ENCODE measurements at regions not wholly inside any gene's neighbourhood (a gene's known extent, or its start where the extent isn't known, plus 50 kb on each side); places are given as distances from the start of the nearest gene placed in this dataset.

DNA sequence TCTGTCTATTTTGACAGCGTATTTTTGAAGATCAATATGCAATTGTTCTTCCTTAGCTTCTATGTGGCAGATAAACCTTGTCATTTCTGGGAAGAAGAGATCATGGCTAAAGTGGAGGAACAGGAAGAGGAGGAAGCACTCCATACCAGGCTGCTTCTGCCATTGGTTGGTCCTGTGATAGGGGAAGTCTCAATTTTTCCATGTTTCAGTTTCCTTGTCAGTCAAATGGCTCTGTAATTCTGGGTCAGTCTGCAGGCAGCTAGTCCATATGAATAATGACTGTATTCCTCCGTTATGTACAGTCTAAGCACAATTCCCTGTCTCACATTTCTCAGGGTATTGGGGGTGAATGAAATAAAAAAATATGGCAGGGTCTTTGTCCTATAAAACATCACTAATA is 277.6 kb upstream of the CXCR4 start:
- TF ChIP-seq, protein P1, sequence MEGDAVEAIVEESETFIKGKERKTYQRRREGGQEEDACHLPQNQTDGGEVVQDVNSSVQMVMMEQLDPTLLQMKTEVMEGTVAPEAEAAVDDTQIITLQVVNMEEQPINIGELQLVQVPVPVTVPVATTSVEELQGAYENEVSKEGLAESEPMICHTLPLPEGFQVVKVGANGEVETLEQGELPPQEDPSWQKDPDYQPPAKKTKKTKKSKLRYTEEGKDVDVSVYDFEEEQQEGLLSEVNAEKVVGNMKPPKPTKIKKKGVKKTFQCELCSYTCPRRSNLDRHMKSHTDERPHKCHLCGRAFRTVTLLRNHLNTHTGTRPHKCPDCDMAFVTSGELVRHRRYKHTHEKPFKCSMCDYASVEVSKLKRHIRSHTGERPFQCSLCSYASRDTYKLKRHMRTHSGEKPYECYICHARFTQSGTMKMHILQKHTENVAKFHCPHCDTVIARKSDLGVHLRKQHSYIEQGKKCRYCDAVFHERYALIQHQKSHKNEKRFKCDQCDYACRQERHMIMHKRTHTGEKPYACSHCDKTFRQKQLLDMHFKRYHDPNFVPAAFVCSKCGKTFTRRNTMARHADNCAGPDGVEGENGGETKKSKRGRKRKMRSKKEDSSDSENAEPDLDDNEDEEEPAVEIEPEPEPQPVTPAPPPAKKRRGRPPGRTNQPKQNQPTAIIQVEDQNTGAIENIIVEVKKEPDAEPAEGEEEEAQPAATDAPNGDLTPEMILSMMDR (conservative IDR thresholded peaks at IDR 0.05), result no peak
- Mint-ChIP-seq H3K36me3 (no peaks in the 10 kb centered on the region), H3K27ac (no peak overlapping the region), H3K27me3 (peaks cover 10% of the 10 kb centered on the region), H3K4me1 (ENCODE audit: unreplicated experiment) (no peaks in the 10 kb centered on the region), H3K4me3 (no peak overlapping the region), H3K9me3 (no peaks in the 10 kb centered on the region)
- no peak for DNase-seq (ENCODE audit: extremely low spot score, unreplicated experiment)

DNA sequence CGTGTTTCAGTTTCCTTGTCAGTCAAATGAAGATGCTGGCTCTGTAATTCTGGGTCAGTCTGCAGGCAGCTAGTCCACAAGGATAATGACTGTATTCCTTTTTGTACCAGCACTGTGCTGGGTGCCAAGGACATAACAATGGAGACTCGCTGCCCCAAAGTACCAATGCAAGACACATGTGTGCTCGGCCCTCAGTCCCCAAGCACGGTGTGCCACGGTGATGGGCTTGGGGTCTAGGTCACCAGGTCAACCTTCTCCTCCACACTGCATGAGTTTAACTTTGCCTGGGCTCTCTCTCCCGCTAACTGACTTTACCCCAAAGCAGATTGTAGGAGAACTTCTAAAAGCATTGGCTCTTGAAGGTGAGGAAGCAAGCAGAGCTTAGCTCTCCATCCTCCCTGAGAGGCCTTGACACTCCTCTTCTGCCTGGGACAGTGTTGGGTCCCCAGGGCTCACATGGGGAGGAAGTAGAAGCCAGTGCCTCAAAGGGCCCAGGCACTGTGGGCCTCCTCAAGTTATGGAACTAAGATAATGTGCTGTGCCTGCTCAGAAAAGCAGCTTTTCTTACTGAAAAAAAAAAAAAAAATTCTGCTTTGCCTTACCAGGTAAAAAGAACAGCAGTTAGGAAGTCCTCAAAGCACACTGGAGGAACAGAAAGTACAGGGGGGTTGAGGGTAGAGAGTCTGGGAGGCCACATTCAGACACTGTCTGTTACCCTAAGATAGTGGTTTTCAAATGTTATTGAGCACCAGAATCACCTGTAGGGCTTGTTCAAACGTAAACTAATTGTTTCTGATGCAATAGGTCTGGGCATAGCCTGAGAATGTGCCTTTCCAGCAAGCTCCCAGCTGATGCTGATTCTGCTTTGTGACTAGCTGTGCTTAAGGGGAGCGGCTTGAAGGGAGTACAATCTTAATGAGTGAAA is 276.4 kb upstream of the CXCR4 start:
- H3K27ac Mint-ChIP-seq, result no peak overlapping the region
- peaks cover 10% of the 10 kb centered on the region for H3K27me3 Mint-ChIP-seq
- TF ChIP-seq, protein P1 (conservative IDR thresholded peaks at IDR 0.05), result no peak
- no peak for DNase-seq (ENCODE audit: extremely low spot score, unreplicated experiment)
- no peak overlapping the region for H3K4me3 Mint-ChIP-seq
- no peaks in the 10 kb centered on the region for H3K36me3 Mint-ChIP-seq
- no peaks in the 10 kb centered on the region for H3K4me1 Mint-ChIP-seq (ENCODE audit: unreplicated experiment)
- no peaks in the 10 kb centered on the region for H3K9me3 Mint-ChIP-seq

DNA sequence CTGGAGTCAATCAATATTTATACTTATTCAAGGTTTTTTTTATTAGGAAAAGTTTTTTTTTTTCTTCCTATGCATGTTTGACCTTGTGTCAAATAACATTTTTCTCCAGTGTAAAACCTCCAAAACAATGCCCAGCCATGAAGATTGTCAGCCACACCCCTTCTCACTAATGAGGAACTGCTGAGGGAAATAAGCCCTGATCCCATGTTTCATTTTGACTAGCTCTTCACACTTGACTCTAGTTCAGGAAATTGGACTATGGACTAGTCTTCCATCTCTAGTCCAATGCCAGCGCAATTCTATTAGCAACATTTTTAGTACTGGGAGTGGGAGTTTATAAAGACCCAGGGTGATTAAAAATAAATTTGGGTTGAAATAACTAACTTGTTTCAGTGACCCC is 275.6 kb upstream of the CXCR4 start:
- H3K36me3 Mint-ChIP-seq, result no peaks in the 10 kb centered on the region
- peaks cover 18% of the 10 kb centered on the region for H3K27me3 Mint-ChIP-seq
- H3K4me3 Mint-ChIP-seq, result no peak overlapping the region
- H3K4me1 Mint-ChIP-seq (ENCODE audit: unreplicated experiment), result no peaks in the 10 kb centered on the region
- H3K9me3 Mint-ChIP-seq, result no peaks in the 10 kb centered on the region
- TF ChIP-seq, protein P1 (conservative IDR thresholded peaks at IDR 0.05), result no peak
- no peak for DNase-seq (ENCODE audit: extremely low spot score, unreplicated experiment)
- no peak overlapping the region for H3K27ac Mint-ChIP-seq

DNA sequence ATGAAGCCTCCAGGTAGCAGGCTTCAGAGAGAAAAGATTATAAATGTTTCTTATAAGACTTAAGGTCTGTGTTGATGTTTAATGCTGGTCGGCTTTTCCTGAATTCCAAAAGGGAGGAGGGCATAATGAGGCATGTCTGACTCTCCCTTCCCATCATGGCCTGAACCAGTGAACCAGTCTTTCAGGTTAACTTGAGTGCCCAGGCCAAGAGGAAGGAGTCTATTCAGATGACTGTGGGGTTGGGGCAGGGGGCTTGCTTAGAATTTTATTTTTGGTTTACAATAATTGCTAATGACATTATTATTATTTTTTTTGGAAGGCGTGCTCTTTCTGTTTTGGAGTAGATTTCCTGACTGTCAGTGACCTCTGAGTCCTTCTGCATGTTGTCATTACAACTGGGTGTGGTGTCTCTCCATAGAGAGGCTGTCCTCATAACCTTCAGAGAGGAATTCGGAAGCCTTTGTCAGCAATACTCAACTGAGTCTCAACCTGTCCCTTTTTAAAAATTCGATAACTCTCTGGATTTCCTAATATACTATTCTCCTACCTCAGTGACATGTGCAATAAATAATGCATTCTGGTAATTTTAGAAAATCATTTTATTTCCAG is 275.1 kb upstream of the CXCR4 start:
- peaks cover 19% of the 10 kb centered on the region for H3K27me3 Mint-ChIP-seq
- no peaks in the 10 kb centered on the region for H3K36me3 Mint-ChIP-seq
- no peaks in the 10 kb centered on the region for H3K4me1 Mint-ChIP-seq (ENCODE audit: unreplicated experiment)
- DNase-seq (ENCODE audit: extremely low spot score, unreplicated experiment), result no peak
- no peaks in the 10 kb centered on the region for H3K9me3 Mint-ChIP-seq
- H3K4me3 Mint-ChIP-seq, result no peak overlapping the region
- no peak overlapping the region for H3K27ac Mint-ChIP-seq
- TF ChIP-seq, protein P1 (conservative IDR thresholded peaks at IDR 0.05), result no peak

DNA sequence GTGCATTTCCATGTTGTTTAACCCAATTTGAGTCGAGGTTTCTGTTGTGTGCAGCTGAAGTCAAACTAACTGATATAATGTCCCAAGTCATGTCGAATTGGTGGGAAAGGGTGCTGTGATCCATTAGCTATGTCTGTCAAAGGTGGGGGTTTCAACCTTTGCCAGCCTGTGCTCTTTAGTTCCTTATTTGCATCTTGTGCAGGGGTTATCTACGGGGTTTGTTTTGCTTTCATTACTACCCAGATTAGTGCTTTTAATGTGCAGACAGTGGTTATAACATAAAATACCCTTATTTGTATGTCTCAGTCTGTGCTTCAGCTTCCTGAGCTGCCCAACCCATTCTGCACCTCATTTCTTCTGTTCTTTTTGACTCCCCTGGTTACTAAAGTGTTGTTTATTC is 271.9 kb upstream of the CXCR4 start:
- H3K27ac Mint-ChIP-seq, result no peak overlapping the region
- DNase-seq (ENCODE audit: extremely low spot score, unreplicated experiment), result no peak
- H3K36me3 Mint-ChIP-seq, result no peaks in the 10 kb centered on the region

More for the DNA sequence above, 271.9 kb upstream of the CXCR4 start:
- no peaks in the 10 kb centered on the region for H3K9me3 Mint-ChIP-seq
- H3K4me1 Mint-ChIP-seq (ENCODE audit: unreplicated experiment), result peaks cover 1% of the 10 kb centered on the region
- H3K27me3 Mint-ChIP-seq, result peaks cover 14% of the 10 kb centered on the region
- H3K4me3 Mint-ChIP-seq, result no peak overlapping the region
- TF ChIP-seq, protein P1 (conservative IDR thresholded peaks at IDR 0.05), result no peak

Data from type B pancreatic cell (in vitro differentiated cells).